ENCODE measurements at regions not wholly inside any gene's neighbourhood (a gene's known extent, or its start where the extent isn't known, plus 50 kb on each side); places are given as distances from the start of the nearest gene placed in this dataset.
A peak's percentile ranks its signal among the peaks of the same experiment; 100 is the strongest.

- Histone ChIP-seq H4K20me1 (ENCODE audit: control insufficient read depth, extremely low read depth, insufficient read depth, low read length) (no peaks in the 10 kb centered on the region), H3K4me3 (replicated peaks in 1 of 4; ENCODE audit: control extremely low read depth in 1 of 4, insufficient read depth in 1 of 4, low read depth in 3 of 4, low read length in 4 of 4) (no peak overlapping the region), H3K27me3 (ENCODE audit: control insufficient read depth, insufficient read depth, low read length) (no peaks in the 10 kb centered on the region), H3K36me3 (ENCODE audit: control insufficient read depth, insufficient read depth, low read length) (no peaks in the 10 kb centered on the region), H3K9me3 (ENCODE audit: control insufficient read depth, insufficient read depth, low read depth, low read length) (no peaks in the 10 kb centered on the region), H2AFZ (ENCODE audit: low read length) (no peak overlapping the region), H3K4me2 (ENCODE audit: extremely low read depth, insufficient read depth, low read length) (no peak overlapping the region), H3K79me2 (ENCODE audit: control insufficient read depth, insufficient read depth, low read length) (no peaks in the 10 kb centered on the region), H3K27ac (ENCODE audit: insufficient read depth, low read length) (no peak overlapping the region), H3K4me1 (ENCODE audit: control insufficient read depth, extremely low read depth, insufficient read depth, low read length) (no peaks in the 10 kb centered on the region), H3K9ac (ENCODE audit: insufficient read depth, low read length) (no peak overlapping the region)
- TF ChIP-seq CTCF (conservative IDR thresholded peaks at IDR 0.05 in 1 of 2, IDR thresholded peaks at IDR 0.05 in 1 of 2; ENCODE audit: low read depth in 1 of 2, low read length in 2 of 2) = no peak
- TF ChIP-seq EZH2 (IDR thresholded peaks at IDR 0.05; ENCODE audit: low read length, missing control alignments) = no peak
- peak in 1 of 2 donors; percentile 78 for DNase-seq (ENCODE audit: low read depth in 2 of 2)
These were observed 124.3 kb upstream of the NR3C1 start for GRCh38 chr5:143527808-143528207.

- no peak overlapping the region for H3K4me3 ChIP-seq (replicated peaks in 1 of 4; ENCODE audit: control extremely low read depth in 1 of 4, insufficient read depth in 1 of 4, low read depth in 3 of 4, low read length in 4 of 4)
- H3K79me2 ChIP-seq (ENCODE audit: control insufficient read depth, insufficient read depth, low read length) = no peaks in the 10 kb centered on the region
- H3K4me1 ChIP-seq (ENCODE audit: control insufficient read depth, extremely low read depth, insufficient read depth, low read length) = no peaks in the 10 kb centered on the region
- H3K27me3 ChIP-seq (ENCODE audit: control insufficient read depth, insufficient read depth, low read length) = no peaks in the 10 kb centered on the region
- H4K20me1 ChIP-seq (ENCODE audit: control insufficient read depth, extremely low read depth, insufficient read depth, low read length) = no peaks in the 10 kb centered on the region
- no peak overlapping the region for H3K4me2 ChIP-seq (ENCODE audit: extremely low read depth, insufficient read depth, low read length)
- no peak for DNase-seq (ENCODE audit: low read depth in 2 of 2)
- no peak overlapping the region for H3K27ac ChIP-seq (ENCODE audit: insufficient read depth, low read length)
- H3K36me3 ChIP-seq (ENCODE audit: control insufficient read depth, insufficient read depth, low read length) = no peaks in the 10 kb centered on the region
- H3K9me3 ChIP-seq (ENCODE audit: control insufficient read depth, insufficient read depth, low read depth, low read length) = no peaks in the 10 kb centered on the region
- TF ChIP-seq CTCF (conservative IDR thresholded peaks at IDR 0.05 in 1 of 2, IDR thresholded peaks at IDR 0.05 in 1 of 2; ENCODE audit: low read depth in 1 of 2, low read length in 2 of 2) = no peak
- TF ChIP-seq EZH2 (IDR thresholded peaks at IDR 0.05; ENCODE audit: low read length, missing control alignments) = no peak
- no peak overlapping the region for H2AFZ ChIP-seq (ENCODE audit: low read length)
- H3K9ac ChIP-seq (ENCODE audit: insufficient read depth, low read length) = no peak overlapping the region
These were observed 121.7 kb upstream of the NR3C1 start for GRCh38 chr5:143525176-143525575.

GRCh38 chr5:143524338-143524945 is 121.0 kb upstream of the NR3C1 start:
- Histone ChIP-seq H3K27me3 (ENCODE audit: control insufficient read depth, insufficient read depth, low read length) (no peaks in the 10 kb centered on the region), H2AFZ (ENCODE audit: low read length) (no peak overlapping the region), H4K20me1 (ENCODE audit: control insufficient read depth, extremely low read depth, insufficient read depth, low read length) (no peaks in the 10 kb centered on the region), H3K4me3 (replicated peaks in 1 of 4; ENCODE audit: control extremely low read depth in 1 of 4, insufficient read depth in 1 of 4, low read depth in 3 of 4, low read length in 4 of 4) (no peak overlapping the region), H3K4me2 (ENCODE audit: extremely low read depth, insufficient read depth, low read length) (no peak overlapping the region), H3K79me2 (ENCODE audit: control insufficient read depth, insufficient read depth, low read length) (no peaks in the 10 kb centered on the region), H3K9me3 (ENCODE audit: control insufficient read depth, insufficient read depth, low read depth, low read length) (no peaks in the 10 kb centered on the region), H3K27ac (ENCODE audit: insufficient read depth, low read length) (no peak overlapping the region), H3K9ac (ENCODE audit: insufficient read depth, low read length) (no peak overlapping the region), H3K36me3 (ENCODE audit: control insufficient read depth, insufficient read depth, low read length) (no peaks in the 10 kb centered on the region), H3K4me1 (ENCODE audit: control insufficient read depth, extremely low read depth, insufficient read depth, low read length) (no peaks in the 10 kb centered on the region)
- TF ChIP-seq EZH2 (IDR thresholded peaks at IDR 0.05; ENCODE audit: low read length, missing control alignments) (no peak), CTCF (conservative IDR thresholded peaks at IDR 0.05 in 1 of 2, IDR thresholded peaks at IDR 0.05 in 1 of 2; ENCODE audit: low read depth in 1 of 2, low read length in 2 of 2) (no peak)
- peak; percentile 26 to 27 for DNase-seq (ENCODE audit: low read depth in 2 of 2)

All from fibroblast of lung (primary cell).